H9 (cell line): ENCODE measurements at regions not wholly inside any gene's neighbourhood (a gene's known extent, or its start where the extent isn't known, plus 50 kb on each side); places are given as distances from the start of the nearest gene placed in this dataset.

Experiments
- DNase-seq: peaks from one replicate; pipeline ENCODE4 v3.0.0-alpha.2; 2017
- H2AFZ ChIP-seq: one replicate; pipeline ENCODE4 v1.6.1; 2013; ENCODE audit warnings: mild to moderate bottlenecking, low read length, control low read depth, moderate library complexity
- H2AK5ac ChIP-seq: 2 replicates; pipeline ENCODE4 v1.6.1; 2013; ENCODE audit warnings: low read length, control low read depth, mixed read lengths; ENCODE audit not compliant: insufficient read length
- H2BK120ac ChIP-seq: one replicate; pipeline ENCODE4 v1.6.1; 2013; ENCODE audit warnings: low read depth, mild to moderate bottlenecking, low read length, control low read depth, inconsistent platforms; ENCODE audit not compliant: poor library complexity, severe bottlenecking
- H2BK12ac ChIP-seq: 2 replicates; pipeline ENCODE4 v1.6.1; 2013; ENCODE audit warnings: low read length, control low read depth, mixed read lengths, low read depth; ENCODE audit not compliant: insufficient read length
- H2BK15ac ChIP-seq: 2 replicates; pipeline ENCODE4 v1.6.1; 2013; ENCODE audit warnings: low read depth, low read length, control low read depth
- H2BK20ac ChIP-seq: one replicate; pipeline ENCODE4 v1.6.1; 2013; ENCODE audit warnings: low read depth, mild to moderate bottlenecking, low read length, control low read depth, inconsistent platforms; ENCODE audit not compliant: poor library complexity, severe bottlenecking
- H2BK5ac ChIP-seq: 2 replicates; pipeline ENCODE4 v1.6.1; 2013; ENCODE audit warnings: low read length, control low read depth, mixed read lengths; ENCODE audit not compliant: insufficient read length
- H3K14ac ChIP-seq: 2 replicates; pipeline ENCODE4 v1.6.1; 2013; ENCODE audit warnings: low read length, control low read depth; ENCODE audit not compliant: insufficient read depth
- H3K18ac ChIP-seq: 2 replicates; pipeline ENCODE4 v1.6.1; 2013; ENCODE audit warnings: low read depth, mild to moderate bottlenecking, mixed read lengths, low read length, control low read depth; ENCODE audit not compliant: insufficient read length
- H3K23ac ChIP-seq: 2 replicates; pipeline ENCODE4 v1.6.1; 2013; ENCODE audit warnings: low read length, control low read depth, mixed read lengths, low read depth; ENCODE audit not compliant: insufficient read length
- H3K23me2 ChIP-seq: 2 replicates; pipeline ENCODE4 v1.6.1; 2013; ENCODE audit warnings: low read depth, mild to moderate bottlenecking, mixed read lengths, low read length, control low read depth; ENCODE audit not compliant: insufficient read length, poor library complexity, severe bottlenecking
- H3K27ac ChIP-seq: 2 replicates; pipeline ENCODE4 v1.5.1; 2013; ENCODE audit warnings: low read length, control low read depth, mixed read lengths, low read depth; ENCODE audit not compliant: insufficient read length
- H3K27me3 ChIP-seq: 2 replicates; pipeline ENCODE4 v1.6.1; 2013; ENCODE audit warnings: low read length, control low read depth, inconsistent platforms; ENCODE audit not compliant: insufficient read depth
- H3K4ac ChIP-seq: 2 replicates; pipeline ENCODE4 v1.6.1; 2013; ENCODE audit warnings: low read depth, mild to moderate bottlenecking, control low read depth, inconsistent platforms, low read length, moderate library complexity
- H3K4me1 ChIP-seq: 2 replicates; pipeline ENCODE4 v1.6.1; 2013; ENCODE audit warnings: low read length, control low read depth, inconsistent platforms; ENCODE audit not compliant: insufficient read depth
- H3K4me2 ChIP-seq: 2 replicates; pipeline ENCODE4 v1.6.1; 2013; ENCODE audit warnings: low read length, control low read depth, mixed read lengths; ENCODE audit not compliant: insufficient read length, insufficient read depth
- H3K56ac ChIP-seq: 2 replicates; pipeline ENCODE4 v1.6.1; 2013; ENCODE audit warnings: low read depth, mild to moderate bottlenecking, mixed read lengths, low read length, control low read depth; ENCODE audit not compliant: insufficient read length
- H3K79me1 ChIP-seq: 2 replicates; pipeline ENCODE4 v1.6.1; 2013; ENCODE audit warnings: low read depth, mild to moderate bottlenecking, moderate library complexity, low read length, control low read depth, inconsistent platforms; ENCODE audit not compliant: insufficient read depth, poor library complexity, severe bottlenecking
- H3K79me2 ChIP-seq: 2 replicates; pipeline ENCODE4 v1.6.1; 2013; ENCODE audit warnings: low read length, control low read depth, inconsistent platforms; ENCODE audit not compliant: insufficient read depth
- H3K9ac ChIP-seq: 2 replicates; pipeline ENCODE4 v1.6.1; 2013; ENCODE audit warnings: low read length, control low read depth, mixed read lengths; ENCODE audit not compliant: insufficient read length; ENCODE audit errors: extremely low read depth
- H3K9me3 ChIP-seq: one replicate; pipeline ENCODE4 v1.6.1; 2013; ENCODE audit warnings: low read depth, low read length, inconsistent platforms; ENCODE audit not compliant: control insufficient read depth
- H3T11ph ChIP-seq: one replicate; pipeline ENCODE4 v1.6.1; 2013; ENCODE audit warnings: mild to moderate bottlenecking, low read length, control low read depth, inconsistent platforms
- H4K20me1 ChIP-seq: one replicate; pipeline ENCODE4 v1.6.1; 2013; ENCODE audit not compliant: control insufficient read depth, insufficient read length, insufficient read depth
- H4K5ac ChIP-seq: 2 replicates; pipeline ENCODE4 v1.6.1; 2013; ENCODE audit warnings: low read depth, mild to moderate bottlenecking, mixed read lengths, low read length, control low read depth; ENCODE audit not compliant: insufficient read length
- H4K8ac ChIP-seq: replicated peaks from 2 replicates; pipeline ENCODE4 v1.6.1; 2013; ENCODE audit warnings: low read length, control low read depth, mixed read lengths, low read depth; ENCODE audit not compliant: insufficient read length
- H4K91ac ChIP-seq: 2 replicates; pipeline ENCODE4 v1.6.1; 2013; ENCODE audit warnings: low read depth, mild to moderate bottlenecking, moderate library complexity, mixed read lengths, low read length, control low read depth; ENCODE audit not compliant: insufficient read length
- H3K27ac Mint-ChIP-seq, 3 experiments: 2 replicates in 2 of 3; 3 replicates in 1 of 3; pipeline ENCODE4 v1.8.0; 2020 to 2021; ENCODE audit warnings: mixed read lengths in 3 of 3, mild to moderate bottlenecking in 1 of 3, moderate library complexity in 1 of 3
- H3K27me3 Mint-ChIP-seq: 2 replicates; pipeline ENCODE4 v1.8.0; 2021; ENCODE audit warnings: low read depth, mild to moderate bottlenecking, moderate library complexity, mixed read lengths
- H3K36me3 Mint-ChIP-seq, 3 experiments: 2 replicates in 2 of 3; 3 replicates in 1 of 3; pipeline ENCODE4 v1.8.0; 2020 to 2021; ENCODE audit warnings: low read depth in 3 of 3, mixed read lengths in 3 of 3; ENCODE audit not compliant: insufficient read depth in 1 of 3
- H3K4me1 Mint-ChIP-seq, 2 experiments: 2 replicates each; pipeline ENCODE4 v1.8.0; 2020; ENCODE audit warnings: mixed read lengths in 2 of 2
- H3K4me3 Mint-ChIP-seq, 2 experiments: 2 replicates in 1 of 2; 3 replicates in 1 of 2; pipeline ENCODE4 v1.8.0; 2020 to 2021; ENCODE audit warnings: mild to moderate bottlenecking in 2 of 2, mixed read lengths in 2 of 2, moderate library complexity in 1 of 2
- H3K9me3 Mint-ChIP-seq, 2 experiments: 2 replicates in 1 of 2; 3 replicates in 1 of 2; pipeline ENCODE4 v1.8.0; 2020; ENCODE audit warnings: mild to moderate bottlenecking in 2 of 2, mixed read lengths in 2 of 2, moderate library complexity in 1 of 2
- CTCF ChIP-seq: fragments of 200-600 bp; sonication (generic); conservative IDR thresholded peaks from 3 replicates; pipeline ENCODE4 v1.8.0; 2021; ENCODE audit warnings: antibody characterized with exemption, mild to moderate bottlenecking
- WGBS: extraction: QIAGEN DNeasy Blood & Tissue Kit; methylation state at CpG from one replicate; pipeline ENCODE4 v1.1.7; 2013; ENCODE audit warnings: missing lambda C conversion rate, low lambda C conversion rate, mixed read lengths; ENCODE audit not compliant: insufficient read length; ENCODE audit errors: extremely low coverage; 5-methylcytosine and 5-hydroxymethylcytosine counted together

- Histone ChIP-seq H2BK15ac (no peak overlapping the region), H4K91ac (no peak overlapping the region), H2AFZ (no peak overlapping the region), H3K4ac (no peak overlapping the region), H3K4me2 (no peak overlapping the region), H3K18ac (no peak overlapping the region), H3K23me2 (no peaks in the 10 kb centered on the region), H3K79me2 (no peaks in the 10 kb centered on the region), H3K4me1 (peaks cover 6% of the 10 kb centered on the region; the same call in 1 of the 2 replicates), H3K27me3 (no peaks in the 10 kb centered on the region), H4K8ac (no peak overlapping the region), H2BK120ac (no peak overlapping the region), H3K27ac (no peak overlapping the region), H2BK5ac (no peak overlapping the region), H3K9me3 (no peaks in the 10 kb centered on the region), H2BK12ac (no peak overlapping the region), H3T11ph (no peak overlapping the region), H3K56ac (no peak overlapping the region), H3K14ac (no peak overlapping the region), H4K5ac (no peak overlapping the region), H3K9ac (no peak overlapping the region), H2AK5ac (no peak overlapping the region), H2BK20ac (no peak overlapping the region), H3K79me1 (no peaks in the 10 kb centered on the region), H3K23ac (no peak overlapping the region), H4K20me1 (no peaks in the 10 kb centered on the region)
- DNase-seq = no peak
- TF ChIP-seq CTCF = no peak
- H3K27me3 Mint-ChIP-seq = no peaks in the 10 kb centered on the region
- no peak overlapping the region for H3K4me3 Mint-ChIP-seq
- no CpG with 5 or more reads among the region's 3 CpGs for WGBS
- no peak overlapping the region for H3K27ac Mint-ChIP-seq
- H3K36me3 Mint-ChIP-seq = no peaks in the 10 kb centered on the region
- H3K9me3 Mint-ChIP-seq = no peaks in the 10 kb centered on the region
- peaks cover 3 to 6% of the 10 kb centered on the region in 2 experiments; a peak in 2 of 4 replicates for H3K4me1 Mint-ChIP-seq
Observed at GRCh38 chr10:23820792-23821191, 381.9 kb downstream of the OTUD1 start.
